Frontal cortex (tissue), 3 donors: ENCODE measurements at regions not wholly inside any gene's neighbourhood (a gene's known extent, or its start where the extent isn't known, plus 50 kb on each side); places are given as distances from the start of the nearest gene placed in this dataset.
"Not testable (repeated sequence)": the region's sequence is repeated elsewhere in the genome, so short reads cannot be mapped to it uniquely, and the experiment has no call there.

Experiments
- DNase-seq, 2 donors: peaks; one replicate each; pipeline ENCODE4 v3.0.0; 2012; ENCODE audit warnings: low spot score in 2 of 2
- FAIRE-seq: peaks from 2 replicates; lab custom pipeline; 2012; peaks lifted over from hg19 to GRCh38; lab: Jason Lieb, UNC
- donor health status: control.
- donor health status: control.
- donor health status: control.

- DNase-seq (no peak), FAIRE-seq (no peak)
These were observed 424.3 kb upstream of the CXADR start for GRCh38 chr21:17088500-17088899.

DNA sequence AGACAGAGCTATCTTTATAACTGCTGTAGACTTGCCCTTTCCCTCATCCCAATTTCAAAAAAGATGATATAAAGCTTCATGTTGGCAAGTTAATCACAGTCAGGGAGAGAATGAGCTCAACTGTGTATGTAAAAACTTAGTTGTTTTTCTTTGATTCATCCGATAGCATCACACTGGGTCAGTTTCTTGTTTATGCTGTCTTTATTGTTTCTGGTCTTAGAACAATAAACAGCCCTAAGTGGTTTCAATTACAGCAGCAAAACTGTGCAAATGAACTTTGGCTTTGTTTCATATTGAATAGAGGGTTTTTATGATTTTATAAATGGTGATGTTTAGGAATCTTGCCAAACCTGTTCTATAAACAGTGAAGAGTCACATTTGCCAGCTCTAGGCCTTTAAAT, 423.8 kb upstream of the CXADR start:
- FAIRE-seq (no peak), DNase-seq (no peak)

DNA sequence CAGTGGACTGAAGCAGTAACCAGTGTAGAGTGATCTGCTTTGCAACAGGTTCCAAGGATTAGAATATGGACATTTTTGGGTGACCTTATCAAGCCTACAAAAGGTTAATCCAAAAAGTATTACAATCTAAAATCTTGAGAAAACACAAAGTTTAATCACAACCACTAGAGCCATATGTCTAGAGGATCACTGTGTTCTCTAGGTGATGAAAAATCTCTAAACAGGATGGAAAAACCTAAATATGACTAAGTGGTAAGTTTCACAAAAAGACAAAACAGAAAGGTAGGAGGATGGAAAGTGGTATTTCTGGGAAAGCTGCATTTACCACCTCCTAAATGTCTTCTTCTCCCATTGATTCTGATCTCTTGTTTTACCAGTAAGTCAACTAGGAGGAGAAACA, 411.1 kb upstream of the CXADR start:
- no peak for FAIRE-seq

GRCh38 chr21:17105932-17106331, 406.9 kb upstream of the CXADR start:
- FAIRE-seq (no peak), DNase-seq (no peak)

More for the DNA sequence above, 411.1 kb upstream of the CXADR start:
- no peak for DNase-seq

DNA sequence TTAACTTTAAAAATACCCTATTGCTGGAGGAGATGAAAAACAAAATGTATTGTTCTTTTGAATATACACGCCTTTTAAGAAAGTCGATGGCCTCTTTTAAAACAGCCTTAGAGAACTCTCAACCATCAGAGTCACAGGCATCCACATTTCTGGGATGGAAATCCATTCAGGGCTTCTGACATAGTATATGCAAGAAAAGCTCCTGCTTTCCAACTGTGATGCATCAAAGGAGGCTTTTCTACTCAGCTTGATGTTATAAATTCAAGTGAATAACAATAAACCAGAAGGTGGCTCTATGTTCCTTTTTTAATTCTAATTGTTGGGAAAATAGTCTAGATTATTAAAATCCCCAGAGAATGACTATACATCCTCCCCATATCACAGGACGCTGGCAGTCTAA, 398.8 kb upstream of the CXADR start:
- FAIRE-seq (no peak), DNase-seq (no peak)

- no peak for DNase-seq
- no peak for FAIRE-seq
These were observed 394.0 kb upstream of the CXADR start for GRCh38 chr21:17118638-17119384.

DNA sequence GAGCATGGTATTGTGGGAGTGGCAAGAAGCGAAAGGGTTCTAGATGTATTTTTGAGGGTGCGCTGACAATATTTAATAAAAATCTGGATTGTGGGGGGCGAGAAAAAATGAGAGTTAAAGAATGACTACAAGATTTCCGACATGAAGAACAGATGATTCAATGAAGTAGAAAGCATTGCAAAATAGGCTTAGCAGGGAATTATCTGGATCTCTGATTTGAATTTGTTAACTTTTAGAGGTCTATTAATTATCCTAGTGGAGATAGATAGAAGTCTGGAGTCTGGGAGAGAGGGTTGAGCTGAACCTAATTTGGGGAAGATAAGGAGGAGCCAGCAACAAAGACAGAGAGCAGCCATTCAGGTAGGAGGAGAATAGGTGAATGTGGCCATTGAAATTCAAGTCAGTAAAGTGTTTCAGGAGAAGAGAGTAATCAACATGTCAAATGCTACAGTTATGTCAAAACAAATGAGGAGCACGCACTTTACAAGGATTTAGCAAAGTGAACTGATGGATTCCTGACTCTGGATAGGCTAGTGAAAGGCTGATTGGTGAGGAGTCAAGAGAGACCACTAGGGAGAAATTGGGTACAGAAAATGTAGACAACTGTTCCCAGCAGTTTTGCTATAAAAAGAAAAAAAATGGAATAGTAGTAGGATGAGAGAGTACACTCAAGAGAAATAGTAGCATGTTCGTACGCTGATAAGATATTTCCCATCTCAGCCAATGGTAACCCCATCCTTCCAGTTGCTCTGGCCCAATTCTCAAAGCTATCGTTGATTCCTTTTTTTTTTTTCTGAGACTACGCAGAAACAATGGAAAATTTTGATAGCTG, 393.2 kb upstream of the CXADR start:
- DNase-seq (no peak), FAIRE-seq (no peak)

DNA sequence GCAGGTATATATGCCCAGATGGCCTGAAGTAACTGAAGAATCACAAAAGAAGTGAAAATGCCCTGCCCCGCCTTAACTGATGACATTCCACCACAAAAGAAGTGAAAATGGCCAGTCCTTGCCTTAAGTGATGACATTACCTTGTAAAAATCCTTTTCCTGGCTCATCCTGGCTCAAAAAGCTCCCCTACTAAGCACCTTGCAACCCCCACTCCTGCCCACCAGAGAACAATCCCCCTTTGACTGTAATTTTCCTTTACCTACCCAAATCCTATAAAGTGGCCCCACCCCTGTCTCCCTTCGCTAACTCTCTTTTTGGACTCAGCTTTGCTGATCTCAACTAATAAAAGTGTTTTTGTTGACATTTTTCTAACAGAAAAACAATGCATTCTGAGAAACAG, 385.4 kb upstream of the CXADR start:
- FAIRE-seq, DNase-seq: not testable (repeated sequence)

DNA sequence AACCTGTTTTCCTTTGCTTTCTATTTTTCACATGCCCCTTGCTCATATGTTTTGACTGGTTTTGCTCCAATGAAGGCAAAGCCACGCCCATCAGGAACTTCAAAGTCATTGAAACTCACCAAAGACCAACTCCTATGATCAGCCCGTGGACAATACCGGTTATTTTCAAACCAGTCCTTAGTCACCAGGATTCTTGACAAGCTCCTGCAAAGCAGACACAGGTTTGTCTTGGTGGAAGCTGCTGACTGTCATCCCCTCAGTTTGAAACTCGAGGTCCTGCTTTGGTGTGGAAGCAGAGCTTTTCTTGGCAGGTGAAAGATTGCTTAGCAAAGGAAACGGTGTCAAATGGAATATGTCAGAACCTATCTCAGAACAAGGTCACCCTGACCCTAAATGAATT, 384.7 kb upstream of the CXADR start:
- FAIRE-seq (no peak), DNase-seq (no peak)

DNA sequence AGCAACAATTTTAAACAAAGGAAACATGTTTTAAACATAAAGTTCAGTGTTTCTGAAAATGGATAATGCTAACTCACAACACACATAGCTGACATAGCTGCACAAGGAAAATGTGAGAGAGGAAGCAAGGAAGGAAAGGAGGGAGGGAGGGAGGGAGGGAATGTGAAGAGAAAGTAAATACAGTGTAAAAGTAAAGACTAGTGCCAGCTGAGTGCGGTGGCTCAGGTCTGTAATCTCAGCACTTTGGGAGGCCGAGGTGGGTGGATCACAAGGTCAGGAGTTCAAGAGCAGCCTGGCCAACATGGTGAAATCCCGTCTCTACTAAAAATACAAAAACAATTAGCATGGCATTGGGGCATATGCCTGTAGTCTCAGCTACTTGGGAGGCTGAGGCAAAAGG, 373.7 kb upstream of the CXADR start:
- DNase-seq, FAIRE-seq: not testable (repeated sequence)

GRCh38 chr21:17139696-17140095, 373.1 kb upstream of the CXADR start:
- DNase-seq (no peak), FAIRE-seq (no peak)

- DNase-seq (no peak), FAIRE-seq (no peak)
These were observed 366.4 kb upstream of the CXADR start for GRCh38 chr21:17146426-17146825.

- DNase-seq (no peak), FAIRE-seq (no peak)
These were observed 353.1 kb upstream of the CXADR start for GRCh38 chr21:17159697-17160096.

- FAIRE-seq (no peak), DNase-seq (no peak)
These were observed 327.2 kb upstream of the CXADR start for GRCh38 chr21:17185674-17186073.

DNA sequence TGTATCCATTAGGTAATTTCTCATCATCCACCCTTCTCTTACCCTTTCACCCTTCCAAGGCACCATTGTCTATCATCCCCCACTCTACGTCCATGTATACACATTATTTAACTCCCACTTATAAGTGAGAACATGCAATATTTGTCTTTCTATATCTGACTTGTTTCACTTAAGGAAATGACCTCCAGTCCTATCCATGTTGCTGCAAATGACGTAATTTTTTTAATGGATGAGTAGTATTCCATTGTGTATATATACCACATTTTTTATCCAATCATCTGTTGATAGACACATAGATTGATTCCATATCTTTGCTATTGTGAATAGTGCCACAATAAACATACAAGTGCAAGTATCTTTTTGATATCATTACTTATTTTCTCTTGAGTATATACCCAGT, 322.9 kb upstream of the CXADR start:
- FAIRE-seq (no peak), DNase-seq (no peak)

DNA sequence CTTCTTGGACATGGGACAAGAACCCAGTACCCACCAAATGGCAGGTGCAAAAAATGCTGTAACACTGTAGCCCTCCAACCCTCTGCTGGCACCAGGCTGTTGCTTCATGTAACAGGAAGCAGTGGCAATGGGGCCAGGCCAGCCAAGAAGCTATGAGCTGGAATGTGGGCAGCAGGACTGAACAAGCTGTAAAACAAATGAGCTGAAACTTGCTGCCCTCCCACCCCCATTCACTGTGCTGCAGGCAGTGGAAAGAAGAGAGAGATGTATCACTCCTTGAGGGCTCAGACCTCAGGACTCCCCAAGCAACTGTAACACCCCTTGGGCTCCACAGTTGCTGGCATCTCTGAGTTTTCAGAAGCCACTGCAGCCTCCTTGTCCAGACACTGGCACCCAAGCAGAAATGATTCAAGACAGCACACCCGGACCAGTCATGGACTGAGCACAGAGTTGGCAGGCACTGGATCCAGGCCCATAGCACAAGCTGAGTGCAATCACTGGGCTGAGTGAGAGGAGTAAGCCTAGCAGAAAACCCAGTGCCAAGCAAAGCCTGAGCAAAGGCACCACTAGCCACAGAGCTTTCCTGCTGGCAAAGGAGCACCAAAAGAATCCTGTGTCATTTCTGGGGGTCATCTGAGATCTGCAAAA, 321.4 kb upstream of the CXADR start:
- DNase-seq (no peak), FAIRE-seq (no peak)

DNA sequence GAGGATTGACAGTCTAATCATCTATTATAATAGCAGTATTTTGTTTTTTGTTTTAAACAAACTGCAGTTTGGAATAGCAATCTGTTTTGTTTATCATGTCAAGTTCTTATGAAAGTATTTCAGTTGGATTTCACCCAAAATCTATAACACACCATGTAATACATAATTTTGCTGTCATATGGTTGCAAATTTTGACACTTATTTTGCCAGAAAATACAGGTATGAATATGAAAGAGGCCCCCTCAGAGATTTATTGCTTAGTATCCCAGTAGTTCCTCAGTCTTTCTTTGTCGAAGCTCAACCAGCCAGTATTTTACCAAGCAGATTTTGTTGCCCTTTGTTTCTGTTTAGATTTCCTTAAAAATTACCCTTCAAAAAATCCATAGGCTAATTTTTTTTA, 317.5 kb upstream of the CXADR start:
- no peak for FAIRE-seq
- DNase-seq, result no peak

DNA sequence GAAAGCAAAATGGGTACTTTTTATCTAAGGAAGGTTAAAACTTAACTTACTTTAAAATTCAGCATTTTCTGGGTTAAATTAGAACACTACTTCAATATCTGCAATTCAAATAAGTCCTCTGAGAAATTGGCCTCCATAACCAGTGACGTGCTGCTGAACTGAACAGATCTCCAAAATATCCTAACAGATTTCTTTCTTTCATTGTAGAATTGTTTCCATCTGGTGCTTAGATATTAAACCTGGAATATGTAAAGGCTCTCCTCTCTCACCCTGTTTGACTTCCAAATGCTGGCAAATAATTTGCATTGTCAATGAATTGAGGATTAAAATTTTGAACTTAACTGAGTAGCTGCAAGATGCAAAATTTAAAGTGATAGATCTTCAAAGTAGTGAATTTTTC, 316.9 kb upstream of the CXADR start:
- DNase-seq (no peak), FAIRE-seq (no peak)

DNA sequence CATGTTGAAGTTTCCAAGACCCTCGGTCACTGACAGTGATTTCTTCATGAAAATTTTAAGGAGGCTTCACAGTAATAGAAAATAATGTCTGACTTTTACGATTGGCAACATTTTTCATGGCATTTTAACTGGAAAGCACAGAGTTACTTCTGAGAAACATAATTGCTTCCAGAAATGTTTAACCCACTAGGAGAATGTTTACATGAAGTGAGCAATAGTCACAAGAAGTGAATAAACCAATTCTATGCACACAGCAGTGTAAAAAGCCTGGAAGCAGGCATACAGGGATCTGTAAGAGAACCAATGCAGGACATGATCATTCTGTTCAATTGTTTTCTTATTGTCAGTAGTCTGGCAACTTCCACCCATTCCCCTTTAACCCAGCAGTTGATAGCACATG, 316.2 kb upstream of the CXADR start:
- DNase-seq, result no peak
- FAIRE-seq, result no peak

- DNase-seq, result no peak
- no peak for FAIRE-seq
These were observed 314.8 kb upstream of the CXADR start for GRCh38 chr21:17197996-17198395.

DNA sequence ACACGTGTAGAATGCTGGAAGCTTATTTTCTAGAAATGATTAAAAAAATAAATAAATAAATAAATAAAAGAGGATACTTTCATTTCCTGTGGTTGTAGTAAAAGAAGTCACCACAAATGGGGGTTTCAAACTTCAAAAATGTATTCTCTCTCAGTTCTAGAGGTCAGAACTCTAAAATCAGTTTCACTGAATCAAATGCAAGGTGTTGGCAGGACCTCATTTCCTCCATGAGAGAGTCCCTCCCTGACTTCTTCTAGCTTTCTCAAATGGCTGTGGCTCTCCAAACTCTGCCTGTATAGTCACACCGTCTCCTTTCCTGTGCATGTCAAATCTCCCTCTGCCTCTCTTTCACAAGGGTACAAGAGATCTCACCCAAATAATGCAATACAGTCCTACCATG, 312.6 kb upstream of the CXADR start:
- no peak for FAIRE-seq
- no peak for DNase-seq
